ENCODE measurements at regions not wholly inside any gene's neighbourhood (a gene's known extent, or its start where the extent isn't known, plus 50 kb on each side); places are given as distances from the start of the nearest gene placed in this dataset.

GRCh38 chr6:112429226-112429625, 82.1 kb downstream of the RFPL4B start:
- no peaks in the 10 kb centered on the region for H3K9me2 ChIP-seq
- 0 out of 2 replicates have a peak overlapping the region, but pooled peaks have one; percentile 36 for H2AFZ ChIP-seq (ENCODE audit: low read depth)
- H3K4me3 ChIP-seq (ENCODE audit: low read depth in 2 of 2, low read length in 1 of 2), result no peak overlapping the region
- no peak overlapping the region for H3K4me2 ChIP-seq
- H3K9ac ChIP-seq, result no peak overlapping the region
- 55% methylated on average over 3 of the region's 3 CpGs for WGBS (ENCODE audit: low lambda C conversion rate)
- DNase-seq, result no peak
- no peaks in the 10 kb centered on the region for H4K20me1 ChIP-seq (ENCODE audit: insufficient read depth)
- no peak overlapping the region for H3K27ac ChIP-seq (ENCODE audit: low read depth in 2 of 2, low read length in 1 of 2)
- POLR2A ChIA-PET, result no interaction called here
- no peaks in the 10 kb centered on the region for H3K9me3 ChIP-seq
- CTCF ChIA-PET, result interaction anchor here (1.0 to 1.3 kb wide), 3 partner anchors 11 to 189 kb away, joined by 3 to 5 read pairs (median 4); no protein-coding TSS in a partner anchor
- H3K79me2 ChIP-seq (ENCODE audit: insufficient read depth), result no peaks in the 10 kb centered on the region
- no peaks in the 10 kb centered on the region for H3K36me3 ChIP-seq (replicated peaks in 1 of 2; ENCODE audit: control insufficient read depth in 1 of 2, insufficient read depth in 2 of 2, low read length in 1 of 2)
- TF ChIP-seq SMC3 (IDR thresholded peaks at IDR 0.05; ENCODE audit: low read depth, low read length), result 0 out of 2 replicates have a peak, but pooled peaks have one; percentile 11
- TF ChIP-seq TEAD4 (IDR thresholded peaks at IDR 0.05; ENCODE audit: borderline replicate concordance, insufficient read depth), result no peak
- TF ChIP-seq RAD21 (IDR thresholded peaks at IDR 0.05; ENCODE audit: low read length), result peak; percentile 40
- no peak for TF ChIP-seq EP300 (IDR thresholded peaks at IDR 0.05; ENCODE audit: borderline replicate concordance in 1 of 2, low read depth in 1 of 2, low read length in 1 of 2)
- peak; percentile 46 for TF ChIP-seq CTCF (IDR thresholded peaks at IDR 0.05)
- no peak for TF ChIP-seq TAF1 (IDR thresholded peaks at IDR 0.05; ENCODE audit: borderline replicate concordance, low read depth, low read length)
- no peak for TF ChIP-seq NRF1 (IDR thresholded peaks at IDR 0.05; ENCODE audit: low read depth, low read length)
- no peak for TF ChIP-seq REST (IDR thresholded peaks at IDR 0.05; ENCODE audit: low read depth, low read length)
- no peaks in the 10 kb centered on the region for H3F3A ChIP-seq (replicated peaks; ENCODE audit: insufficient read depth)
- no peaks in the 10 kb centered on the region for H3K27me3 ChIP-seq (ENCODE audit: insufficient read depth)
- no peaks in the 10 kb centered on the region for H3K4me1 ChIP-seq (ENCODE audit: control insufficient read depth in 1 of 2, insufficient read depth in 2 of 2, low read depth in 1 of 2, low read length in 1 of 2)

- no peak overlapping the region for H3K4me3 ChIP-seq (ENCODE audit: low read depth in 2 of 2, low read length in 1 of 2)
- no peak overlapping the region for H3K27ac ChIP-seq (ENCODE audit: low read depth in 2 of 2, low read length in 1 of 2)
- H3K36me3 ChIP-seq (replicated peaks in 1 of 2; ENCODE audit: control insufficient read depth in 1 of 2, insufficient read depth in 2 of 2, low read length in 1 of 2), result no peaks in the 10 kb centered on the region
- POLR2A ChIA-PET, result no interaction called here
- no peak for TF ChIP-seq ELF1 (IDR thresholded peaks at IDR 0.05)
- TF ChIP-seq JUND (IDR thresholded peaks at IDR 0.05), result no peak
- TF ChIP-seq FOSL2 (IDR thresholded peaks at IDR 0.05; ENCODE audit: borderline replicate concordance, low read depth), result no peak
- no peak for TF ChIP-seq EP300 (IDR thresholded peaks at IDR 0.05; ENCODE audit: borderline replicate concordance in 1 of 2, low read depth in 1 of 2, low read length in 1 of 2)
- H3F3A ChIP-seq (replicated peaks; ENCODE audit: insufficient read depth), result no peaks in the 10 kb centered on the region
- H3K27me3 ChIP-seq (ENCODE audit: insufficient read depth), result no peaks in the 10 kb centered on the region
- H3K9me3 ChIP-seq, result no peaks in the 10 kb centered on the region
- H2AFZ ChIP-seq (ENCODE audit: low read depth), result no peak overlapping the region
- no peaks in the 10 kb centered on the region for H4K20me1 ChIP-seq (ENCODE audit: insufficient read depth)
- H3K9ac ChIP-seq, result no peak overlapping the region
- CTCF ChIA-PET, result no interaction called here
- WGBS (ENCODE audit: low lambda C conversion rate), result 95% methylated on average over 2 of the region's 2 CpGs
- H3K79me2 ChIP-seq (ENCODE audit: insufficient read depth), result no peaks in the 10 kb centered on the region
- H3K4me2 ChIP-seq, result no peak overlapping the region
- no peaks in the 10 kb centered on the region for H3K9me2 ChIP-seq
- DNase-seq, result no peak
- no peaks in the 10 kb centered on the region; a peak in 1 of 4 replicates for H3K4me1 ChIP-seq (ENCODE audit: control insufficient read depth in 1 of 2, insufficient read depth in 2 of 2, low read depth in 1 of 2, low read length in 1 of 2)
Measured at GRCh38 chr6:112431803-112432202, 84.7 kb downstream of the RFPL4B start.

All from SK-N-SH (cell line).